AG09319 (cell line): ENCODE measurements at regions not wholly inside any gene's neighbourhood (a gene's known extent, or its start where the extent isn't known, plus 50 kb on each side); places are given as distances from the start of the nearest gene placed in this dataset.

Source experiments
- DNase-seq: peaks from one replicate; pipeline ENCODE4 v3.0.0-alpha.2; 2010; ENCODE audit warnings: low read depth; ENCODE audit errors: extremely low read depth
- CTCF ChIP-seq: IDR thresholded peaks from 2 replicates; pipeline ENCODE4 v1.5.1; 2011; ENCODE audit warnings: low read depth, mild to moderate bottlenecking, inconsistent platforms, low read length, moderate library complexity

GRCh38 chr18:44286049-44286448 is 394.6 kb upstream of the SETBP1 start:
- no peak for DNase-seq
- no peak for TF ChIP-seq CTCF

GRCh38 chr18:44290366-44290977 is 390.2 kb upstream of the SETBP1 start:
- no peak for TF ChIP-seq CTCF
- no peak for DNase-seq

- TF ChIP-seq CTCF: no peak
- DNase-seq: no peak
Observed at GRCh38 chr18:44298566-44298965, 382.1 kb upstream of the SETBP1 start.

GRCh38 chr18:44309185-44309584 is 371.5 kb upstream of the SETBP1 start:
- no peak for DNase-seq
- TF ChIP-seq CTCF: no peak

GRCh38 chr18:44320619-44321460 is 359.8 kb upstream of the SETBP1 start:
- DNase-seq: no peak
- TF ChIP-seq CTCF: no peak

GRCh38 chr18:44321868-44322590 is 358.7 kb upstream of the SETBP1 start:
- no peak for TF ChIP-seq CTCF
- DNase-seq: no peak

GRCh38 chr18:44323125-44323524 is 357.6 kb upstream of the SETBP1 start:
- TF ChIP-seq CTCF: no peak
- DNase-seq: no peak
